ENCODE measurements at regions not wholly inside any gene's neighbourhood (a gene's known extent, or its start where the extent isn't known, plus 50 kb on each side); places are given as distances from the start of the nearest gene placed in this dataset.
"Not testable (repeated sequence)": the region's sequence is repeated elsewhere in the genome, so short reads cannot be mapped to it uniquely, and the experiment has no call there.

- not testable (repeated sequence) for TF ChIP-seq TEAD1 (CRISPR knock-in tag; IDR thresholded peaks at IDR 0.05); ZNF232 (CRISPR knock-in tag; IDR thresholded peaks at IDR 0.05); TP53 (CRISPR knock-in tag; IDR thresholded peaks at IDR 0.05); FOXK1 (CRISPR knock-in tag; IDR thresholded peaks at IDR 0.05); FOXP1 (CRISPR knock-in tag; IDR thresholded peaks at IDR 0.05; ENCODE audit: borderline replicate concordance); NFYB (CRISPR knock-in tag; conservative IDR thresholded peaks at IDR 0.05; ENCODE audit: low read depth); SP1 (CRISPR knock-in tag; conservative IDR thresholded peaks at IDR 0.05); SMAD3 (CRISPR knock-in tag; IDR thresholded peaks at IDR 0.05; ENCODE audit: borderline replicate concordance)
- TF ChIP-seq, protein P1, sequence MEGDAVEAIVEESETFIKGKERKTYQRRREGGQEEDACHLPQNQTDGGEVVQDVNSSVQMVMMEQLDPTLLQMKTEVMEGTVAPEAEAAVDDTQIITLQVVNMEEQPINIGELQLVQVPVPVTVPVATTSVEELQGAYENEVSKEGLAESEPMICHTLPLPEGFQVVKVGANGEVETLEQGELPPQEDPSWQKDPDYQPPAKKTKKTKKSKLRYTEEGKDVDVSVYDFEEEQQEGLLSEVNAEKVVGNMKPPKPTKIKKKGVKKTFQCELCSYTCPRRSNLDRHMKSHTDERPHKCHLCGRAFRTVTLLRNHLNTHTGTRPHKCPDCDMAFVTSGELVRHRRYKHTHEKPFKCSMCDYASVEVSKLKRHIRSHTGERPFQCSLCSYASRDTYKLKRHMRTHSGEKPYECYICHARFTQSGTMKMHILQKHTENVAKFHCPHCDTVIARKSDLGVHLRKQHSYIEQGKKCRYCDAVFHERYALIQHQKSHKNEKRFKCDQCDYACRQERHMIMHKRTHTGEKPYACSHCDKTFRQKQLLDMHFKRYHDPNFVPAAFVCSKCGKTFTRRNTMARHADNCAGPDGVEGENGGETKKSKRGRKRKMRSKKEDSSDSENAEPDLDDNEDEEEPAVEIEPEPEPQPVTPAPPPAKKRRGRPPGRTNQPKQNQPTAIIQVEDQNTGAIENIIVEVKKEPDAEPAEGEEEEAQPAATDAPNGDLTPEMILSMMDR (IDR thresholded peaks at IDR 0.05): not testable (repeated sequence)
- TF ChIP-seq, protein P2, sequence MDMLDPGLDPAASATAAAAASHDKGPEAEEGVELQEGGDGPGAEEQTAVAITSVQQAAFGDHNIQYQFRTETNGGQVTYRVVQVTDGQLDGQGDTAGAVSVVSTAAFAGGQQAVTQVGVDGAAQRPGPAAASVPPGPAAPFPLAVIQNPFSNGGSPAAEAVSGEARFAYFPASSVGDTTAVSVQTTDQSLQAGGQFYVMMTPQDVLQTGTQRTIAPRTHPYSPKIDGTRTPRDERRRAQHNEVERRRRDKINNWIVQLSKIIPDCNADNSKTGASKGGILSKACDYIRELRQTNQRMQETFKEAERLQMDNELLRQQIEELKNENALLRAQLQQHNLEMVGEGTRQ (CRISPR knock-in tag; IDR thresholded peaks at IDR 0.05): not testable (repeated sequence)
- TF ChIP-seq, protein P3, sequence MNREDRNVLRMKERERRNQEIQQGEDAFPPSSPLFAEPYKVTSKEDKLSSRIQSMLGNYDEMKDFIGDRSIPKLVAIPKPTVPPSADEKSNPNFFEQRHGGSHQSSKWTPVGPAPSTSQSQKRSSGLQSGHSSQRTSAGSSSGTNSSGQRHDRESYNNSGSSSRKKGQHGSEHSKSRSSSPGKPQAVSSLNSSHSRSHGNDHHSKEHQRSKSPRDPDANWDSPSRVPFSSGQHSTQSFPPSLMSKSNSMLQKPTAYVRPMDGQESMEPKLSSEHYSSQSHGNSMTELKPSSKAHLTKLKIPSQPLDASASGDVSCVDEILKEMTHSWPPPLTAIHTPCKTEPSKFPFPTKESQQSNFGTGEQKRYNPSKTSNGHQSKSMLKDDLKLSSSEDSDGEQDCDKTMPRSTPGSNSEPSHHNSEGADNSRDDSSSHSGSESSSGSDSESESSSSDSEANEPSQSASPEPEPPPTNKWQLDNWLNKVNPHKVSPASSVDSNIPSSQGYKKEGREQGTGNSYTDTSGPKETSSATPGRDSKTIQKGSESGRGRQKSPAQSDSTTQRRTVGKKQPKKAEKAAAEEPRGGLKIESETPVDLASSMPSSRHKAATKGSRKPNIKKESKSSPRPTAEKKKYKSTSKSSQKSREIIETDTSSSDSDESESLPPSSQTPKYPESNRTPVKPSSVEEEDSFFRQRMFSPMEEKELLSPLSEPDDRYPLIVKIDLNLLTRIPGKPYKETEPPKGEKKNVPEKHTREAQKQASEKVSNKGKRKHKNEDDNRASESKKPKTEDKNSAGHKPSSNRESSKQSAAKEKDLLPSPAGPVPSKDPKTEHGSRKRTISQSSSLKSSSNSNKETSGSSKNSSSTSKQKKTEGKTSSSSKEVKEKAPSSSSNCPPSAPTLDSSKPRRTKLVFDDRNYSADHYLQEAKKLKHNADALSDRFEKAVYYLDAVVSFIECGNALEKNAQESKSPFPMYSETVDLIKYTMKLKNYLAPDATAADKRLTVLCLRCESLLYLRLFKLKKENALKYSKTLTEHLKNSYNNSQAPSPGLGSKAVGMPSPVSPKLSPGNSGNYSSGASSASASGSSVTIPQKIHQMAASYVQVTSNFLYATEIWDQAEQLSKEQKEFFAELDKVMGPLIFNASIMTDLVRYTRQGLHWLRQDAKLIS (CRISPR knock-in tag; IDR thresholded peaks at IDR 0.05; ENCODE audit: borderline replicate concordance): not testable (repeated sequence)
These were observed 127.0 kb upstream of the NBPF11 start for GRCh38 chr1:148279002-148279542.
